Thoracic aorta (tissue), 2 donors: ENCODE measurements at regions not wholly inside any gene's neighbourhood (a gene's known extent, or its start where the extent isn't known, plus 50 kb on each side); places are given as distances from the start of the nearest gene placed in this dataset.

ENCODE experiments used
- ATAC-seq: fragments of 150-250 bp; one replicate; pipeline ENCODE4 v1.8.0; 2017; ENCODE audit warnings: low read depth; ENCODE audit not compliant: insufficient number of reproducible peaks, low FRiP score
- DNase-seq: peaks from one replicate; pipeline ENCODE4 v3.0.0-alpha.2; 2020; ENCODE audit warnings: low spot score
- H3K27ac ChIP-seq, 2 donors: fragments of 200-600 bp; sonication (generic); 1 replicate in 1 of 2; 2 replicates in 1 of 2; pipeline ENCODE4 v1.5.1; 2016; ENCODE audit warnings: mild to moderate bottlenecking in 2 of 2, moderate library complexity in 2 of 2
- H3K27me3 ChIP-seq: fragments of 200-600 bp; sonication (generic); replicated peaks from 2 replicates; pipeline ENCODE4 v1.6.0; 2016; ENCODE audit warnings: mild to moderate bottlenecking; ENCODE audit not compliant: insufficient read depth
- H3K36me3 ChIP-seq: fragments of 200-600 bp; sonication (generic); one replicate; pipeline ENCODE4 v1.5.1; 2016
- H3K4me1 ChIP-seq, 2 donors: fragments of 200-600 bp; sonication (generic); 1 replicate in 1 of 2; 2 replicates in 1 of 2; pipeline versions ENCODE4 v1.5.1 to v1.6.0; 2016; ENCODE audit warnings: low read depth in 2 of 2, mild to moderate bottlenecking in 1 of 2; ENCODE audit not compliant: control insufficient read depth in 1 of 2
- H3K4me3 ChIP-seq: fragments of 200-600 bp; sonication (generic); 2 replicates; pipeline ENCODE4 v1.5.1; 2016; ENCODE audit warnings: mild to moderate bottlenecking
- H3K9me3 ChIP-seq: fragments of 200-600 bp; sonication (generic); 2 replicates; pipeline ENCODE4 v1.5.1; 2016
- CTCF ChIP-seq: fragments of 200-600 bp; sonication (generic); IDR thresholded peaks from one replicate; pipeline ENCODE4 v1.5.1; 2019; ENCODE audit warnings: antibody characterized with exemption

DNA sequence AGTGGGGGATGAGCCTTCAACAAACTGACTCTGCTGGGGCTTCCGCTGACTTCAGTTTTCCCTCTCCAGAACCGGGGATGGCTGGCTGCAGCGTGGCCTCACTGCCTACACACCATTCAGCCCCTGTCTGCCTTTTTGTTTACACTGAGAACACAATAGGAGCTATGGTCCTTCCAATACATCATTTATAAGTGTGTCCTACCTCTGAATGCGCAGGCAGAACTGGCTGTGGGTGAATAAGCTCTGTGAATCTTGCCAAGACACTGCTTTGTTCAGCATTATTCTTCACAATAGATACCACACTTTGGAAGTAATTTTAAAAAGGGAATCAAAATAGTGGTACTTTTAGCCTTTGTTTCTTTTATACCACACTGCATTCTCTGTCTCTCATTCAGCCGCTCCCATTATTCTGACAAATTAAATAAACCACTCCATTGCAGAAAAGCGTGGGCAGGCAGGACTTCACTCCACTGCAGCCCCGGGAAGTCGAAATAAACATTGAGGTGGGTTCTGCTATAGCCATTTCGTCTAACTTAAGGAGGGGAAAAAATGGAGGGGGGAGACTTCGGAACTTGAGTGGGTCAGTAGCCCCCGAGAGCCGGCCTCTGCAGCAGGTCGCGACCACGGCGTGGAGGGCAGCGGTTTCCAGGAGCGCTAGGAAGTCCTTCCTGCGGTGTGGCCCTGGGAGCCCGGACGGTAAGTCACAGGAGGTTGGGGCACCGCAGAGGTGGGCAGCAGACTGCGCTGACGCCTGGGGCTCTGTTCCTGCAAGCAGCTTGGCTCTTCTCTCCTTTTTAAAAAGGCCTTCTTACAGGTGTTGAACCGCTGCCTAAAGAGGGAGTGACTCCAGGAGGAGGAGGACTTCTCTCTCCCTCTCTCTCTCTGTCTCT is 94.8 kb upstream of the SOX1 start:
- Histone ChIP-seq H3K9me3 (no peaks in the 10 kb centered on the region), H3K27ac (no peak overlapping the region), H3K4me1 (no peaks in the 10 kb centered on the region), H3K27me3 (no peaks in the 10 kb centered on the region), H3K36me3 (no peaks in the 10 kb centered on the region), H3K4me3 (no peak overlapping the region)
- TF ChIP-seq CTCF, result no peak
- DNase-seq, result no peak
- no peak for ATAC-seq

- no peak for DNase-seq
- ATAC-seq, result no peak
- no peaks in the 10 kb centered on the region for H3K4me1 ChIP-seq
- H3K9me3 ChIP-seq, result no peaks in the 10 kb centered on the region
- no peak overlapping the region for H3K4me3 ChIP-seq
- TF ChIP-seq CTCF, result no peak
- H3K27me3 ChIP-seq, result no peaks in the 10 kb centered on the region
- no peaks in the 10 kb centered on the region for H3K36me3 ChIP-seq
- H3K27ac ChIP-seq, result no peak overlapping the region
Measured at GRCh38 chr13:111973186-111973585, 93.8 kb upstream of the SOX1 start.

DNA sequence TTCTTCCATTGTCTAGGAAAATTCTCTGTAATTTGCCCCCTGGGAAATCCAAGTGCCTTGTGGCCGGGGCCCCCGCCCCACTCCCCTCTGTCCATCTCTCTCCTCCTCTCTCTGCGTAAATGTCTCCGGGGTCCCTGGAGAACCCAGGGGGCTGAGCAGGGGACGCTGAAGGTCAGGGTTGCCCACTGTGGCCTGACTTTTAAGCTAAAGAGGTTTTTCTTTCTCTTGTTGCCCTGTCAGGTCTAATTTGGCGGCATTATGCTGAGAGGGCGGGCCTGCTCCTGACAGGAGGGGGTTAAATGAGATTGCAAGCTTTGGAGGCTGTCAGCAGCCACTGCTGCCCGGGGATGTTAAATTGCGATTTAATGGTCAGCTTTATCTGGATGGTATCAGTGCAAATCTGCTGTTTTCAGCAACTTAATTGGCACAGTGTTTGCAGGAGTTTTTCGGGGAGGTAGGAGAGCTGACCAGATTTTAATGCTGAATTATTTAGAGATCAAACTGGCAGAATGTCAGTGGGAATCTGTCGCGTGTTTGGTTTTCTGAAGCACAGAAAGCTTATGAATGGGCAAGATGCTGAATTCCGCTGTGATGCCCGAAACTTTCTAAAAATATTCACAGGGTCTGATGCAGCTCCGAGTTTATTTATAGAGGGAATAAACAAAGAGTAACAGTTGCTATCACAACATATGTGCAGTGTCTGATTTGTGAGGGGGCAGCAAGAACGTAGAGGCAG is 93.2 kb upstream of the SOX1 start:
- H3K36me3 ChIP-seq, result no peaks in the 10 kb centered on the region
- no peak for DNase-seq
- ATAC-seq, result no peak
- H3K27me3 ChIP-seq, result no peaks in the 10 kb centered on the region
- no peaks in the 10 kb centered on the region for H3K9me3 ChIP-seq
- no peak overlapping the region for H3K4me3 ChIP-seq
- TF ChIP-seq CTCF, result no peak
- H3K4me1 ChIP-seq, result no peaks in the 10 kb centered on the region
- no peak overlapping the region for H3K27ac ChIP-seq

DNA sequence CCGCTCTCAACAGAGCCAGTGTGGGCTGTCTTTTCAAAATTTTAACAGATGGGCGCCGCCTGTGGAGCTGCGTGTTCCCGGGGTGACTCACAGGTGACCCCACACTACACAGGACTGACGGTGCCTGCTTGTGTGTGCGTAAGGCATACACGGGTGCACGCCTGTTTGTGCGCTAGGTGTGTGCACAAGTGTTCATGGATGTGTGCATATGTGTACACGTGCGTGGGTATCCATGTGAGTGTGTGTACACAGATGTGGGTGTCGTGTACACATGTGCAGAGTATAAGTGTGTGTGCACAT is 92.7 kb upstream of the SOX1 start:
- Histone ChIP-seq H3K4me3 (no peak overlapping the region), H3K27me3 (no peaks in the 10 kb centered on the region), H3K9me3 (no peaks in the 10 kb centered on the region), H3K36me3 (no peaks in the 10 kb centered on the region), H3K4me1 (no peaks in the 10 kb centered on the region), H3K27ac (no peak overlapping the region)
- DNase-seq (no peak), ATAC-seq (no peak)
- no peak for TF ChIP-seq CTCF

DNA sequence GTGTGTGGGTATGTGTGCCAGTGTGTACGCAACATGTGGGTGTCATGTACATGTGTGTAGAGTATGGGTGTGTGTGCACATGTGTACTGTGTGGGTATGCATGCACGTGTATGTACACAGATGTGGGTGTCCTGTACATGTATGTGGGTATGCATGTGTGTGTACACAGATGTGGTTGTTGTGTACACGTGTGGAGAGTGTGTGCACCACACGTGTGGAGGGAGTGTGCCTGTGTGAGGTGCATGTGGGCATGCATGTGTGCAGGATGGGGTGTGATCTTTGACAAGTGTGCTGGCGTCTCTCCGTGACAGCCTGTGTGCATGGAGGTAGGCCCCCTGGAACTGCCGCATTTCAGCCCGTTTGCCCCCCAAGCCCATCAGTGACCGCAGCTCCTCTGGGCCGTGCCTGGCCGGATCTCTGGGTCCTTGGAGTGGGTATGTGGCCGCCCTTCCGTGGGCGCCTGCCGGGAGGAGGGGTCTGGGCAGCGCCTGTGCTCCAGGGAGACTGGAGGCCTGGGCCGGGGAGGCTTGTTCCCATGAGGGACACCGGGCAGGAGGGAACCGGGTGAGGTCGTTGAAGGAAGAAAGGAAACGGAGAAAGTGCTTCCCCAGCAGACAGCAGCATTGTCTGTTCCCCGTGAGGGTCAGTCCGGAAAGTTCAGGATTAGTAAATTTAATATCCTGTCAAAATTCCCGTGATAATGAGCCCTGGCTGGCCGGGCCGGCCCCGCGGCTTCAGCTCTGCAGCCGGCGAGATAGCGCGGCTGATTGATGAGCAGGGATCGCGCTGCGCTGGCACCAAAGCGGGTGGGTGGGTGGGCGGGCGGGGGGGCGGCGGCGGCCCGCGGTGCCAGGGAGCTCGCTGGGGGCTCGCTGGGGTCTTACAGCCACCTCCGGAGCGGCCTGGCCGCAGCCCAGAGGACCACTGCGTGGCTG is 91.1 kb upstream of the SOX1 start:
- Histone ChIP-seq H3K4me1 (no peaks in the 10 kb centered on the region), H3K27ac (no peak overlapping the region), H3K4me3 (no peak overlapping the region), H3K36me3 (no peaks in the 10 kb centered on the region), H3K27me3 (no peaks in the 10 kb centered on the region), H3K9me3 (no peaks in the 10 kb centered on the region)
- ATAC-seq (no peak), DNase-seq (no peak)
- TF ChIP-seq CTCF, result no peak
